Body of pancreas (tissue), 4 donors: ENCODE measurements at regions not wholly inside any gene's neighbourhood (a gene's known extent, or its start where the extent isn't known, plus 50 kb on each side); places are given as distances from the start of the nearest gene placed in this dataset.

Source experiments
- ATAC-seq: fragments of 150-250 bp; one replicate; pipeline ENCODE4 v1.9.1; 2016
- DNase-seq, 4 donors: peaks; one replicate each; pipeline ENCODE4 v3.0.0-alpha.2; 2019
- H3K27ac ChIP-seq, 4 donors: fragments of 200-600 bp; sonication (generic); 1 replicate in 3 of 4; 2 replicates in 1 of 4; pipeline versions ENCODE4 v1.5.1 to v1.6.1; 2016 to 2019; ENCODE audit warnings: mild to moderate bottlenecking in 1 of 4, mixed read lengths in 1 of 4, moderate library complexity in 1 of 4
- H3K27me3 ChIP-seq, 2 donors: fragments of 200-600 bp; sonication (generic); one replicate each; pipeline ENCODE4 v1.6.0; 2016; ENCODE audit warnings: mild to moderate bottlenecking in 1 of 2
- H3K36me3 ChIP-seq, 2 donors: fragments of 200-600 bp; sonication (generic); replicated peaks in 1 of 2; 2 replicates each; pipeline ENCODE4 v1.5.1; 2016; ENCODE audit warnings: low read depth in 2 of 2; ENCODE audit not compliant: insufficient read depth in 1 of 2
- H3K4me1 ChIP-seq: fragments of 200-600 bp; sonication (generic); one replicate; pipeline ENCODE4 v1.6.0; 2016
- H3K4me3 ChIP-seq, 2 donors: fragments of 200-600 bp; sonication (generic); 1 replicate in 1 of 2; 2 replicates in 1 of 2; pipeline ENCODE4 v1.5.1; 2016 to 2019
- H3K9me3 ChIP-seq, 3 donors: fragments of 200-600 bp; sonication (generic); 1 replicate in 2 of 3; 2 replicates in 1 of 3; pipeline ENCODE4 v1.5.1; 2016
- CTCF ChIP-seq, 7 experiments: fragments of 450-650 bp in 4 of 7; fragments of 200-600 bp in 3 of 7; sonication (generic) in 3 of 7; IDR thresholded peaks; one replicate each; pipeline ENCODE4 v1.5.1; 2016 to 2019; ENCODE audit warnings: antibody characterized with exemption in 7 of 7
- POLR2A ChIP-seq, 3 donors: fragments of 450-650 bp; IDR thresholded peaks; one replicate each; pipeline ENCODE4 v1.6.1; 2016; ENCODE audit warnings: antibody characterized with exemption in 3 of 3, mild to moderate bottlenecking in 2 of 3
- WGBS, 2 donors: methylation state at CpG; one replicate each; pipeline ENCODE4 v1.1.5; 2017; 5-methylcytosine and 5-hydroxymethylcytosine counted together
- intact Hi-C: fragments of 100-400 bp; cut with DNase I; formaldehyde crosslinking; loops from one replicate; pipeline ENCODE4 v1.15.1; 2023

DNA sequence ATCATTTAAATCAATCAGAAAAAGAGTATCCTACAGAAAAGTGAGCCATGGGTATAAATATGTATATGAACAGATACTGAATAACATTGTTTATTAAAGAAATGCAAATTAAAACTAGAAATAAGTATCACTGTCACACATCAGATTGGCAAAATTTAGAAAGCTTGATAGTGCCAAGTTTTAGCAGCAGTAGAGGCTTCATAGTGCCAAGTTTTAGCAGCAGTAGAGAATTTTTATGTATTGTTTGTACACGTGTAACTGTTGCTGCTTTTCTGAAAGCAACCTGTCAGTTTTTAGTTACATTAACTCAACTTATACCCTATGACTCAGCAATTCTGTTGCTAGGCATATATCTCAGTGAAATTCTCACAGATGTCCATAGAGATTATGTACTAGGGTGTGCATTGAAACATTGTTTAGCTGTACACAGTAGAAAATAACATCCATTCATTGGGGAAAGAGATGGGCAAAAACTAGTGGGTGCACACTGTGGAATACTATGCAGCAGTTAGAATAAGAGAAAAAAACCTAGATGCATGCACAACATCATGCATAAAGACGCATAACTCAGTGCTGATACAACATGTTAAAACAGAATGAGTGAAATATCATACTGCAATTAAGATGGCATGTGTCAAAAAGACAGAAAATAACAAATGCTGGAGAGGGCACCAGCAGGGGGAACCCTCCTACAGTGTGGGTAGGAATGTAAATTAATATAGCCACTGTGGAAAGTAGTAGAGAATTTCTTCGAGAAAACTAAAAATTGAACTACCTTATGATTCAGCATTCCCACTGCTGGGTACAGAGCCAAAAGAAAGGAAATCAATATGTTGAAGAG, 294.5 kb upstream of the NT5C1B start:
- TF ChIP-seq POLR2A (IDR thresholded peaks at IDR 0.05) (no peak), CTCF (IDR thresholded peaks at IDR 0.05) (peak; percentile 11 to 61 (median 49))
- ATAC-seq (no peak), DNase-seq (peak; percentile 20 to 50 (median 38))
- Histone ChIP-seq H3K27me3 (no peaks in the 10 kb centered on the region), H3K27ac (no peak overlapping the region), H3K4me3 (no peak overlapping the region), H3K4me1 (no peaks in the 10 kb centered on the region), H3K9me3 (no peaks in the 10 kb centered on the region), H3K36me3 (no peaks in the 10 kb centered on the region)
- intact Hi-C loops: no loop called here
- WGBS, 2 donors: 43 to 46% methylated on average over 3 of the region's 3 CpGs

GRCh38 chr2:18871430-18871829, 282.1 kb upstream of the NT5C1B start:
- Histone ChIP-seq H3K36me3 (no peaks in the 10 kb centered on the region), H3K27me3 (no peaks in the 10 kb centered on the region), H3K27ac (no peak overlapping the region), H3K4me1 (no peaks in the 10 kb centered on the region), H3K9me3 (no peaks in the 10 kb centered on the region), H3K4me3 (no peak overlapping the region)
- DNase-seq: no peak
- TF ChIP-seq POLR2A (IDR thresholded peaks at IDR 0.05) (no peak), CTCF (IDR thresholded peaks at IDR 0.05) (no peak)
- ATAC-seq: no peak
- 89 to 100% methylated on average over 2 of the region's 2 CpGs for WGBS, 2 donors
- intact Hi-C loops: no loop called here

DNA sequence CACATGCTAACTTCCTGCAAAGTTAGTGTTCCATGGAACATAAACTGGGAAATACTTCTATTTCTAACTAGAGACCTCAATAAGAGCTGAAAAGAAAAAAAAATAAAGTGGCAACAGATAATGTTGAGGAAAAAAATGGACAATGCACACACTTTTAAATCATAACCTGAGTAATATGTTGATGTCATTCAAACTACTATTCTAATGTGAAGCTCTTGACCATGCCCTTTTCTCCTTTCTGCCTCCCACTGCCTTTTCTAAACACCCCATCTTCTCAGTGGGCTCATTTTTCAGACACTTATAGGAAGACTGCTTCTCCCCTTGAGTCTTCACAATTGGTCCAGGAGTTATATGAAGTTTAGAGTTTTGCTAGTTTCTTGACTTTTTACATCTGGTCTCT, 280.9 kb upstream of the NT5C1B start:
- DNase-seq: no peak
- no peaks in the 10 kb centered on the region for H3K4me1 ChIP-seq
- no peak overlapping the region for H3K27ac ChIP-seq
- H3K36me3 ChIP-seq: no peaks in the 10 kb centered on the region
- no peak overlapping the region for H3K4me3 ChIP-seq
- H3K9me3 ChIP-seq: no peaks in the 10 kb centered on the region
- TF ChIP-seq POLR2A (IDR thresholded peaks at IDR 0.05) (no peak), CTCF (IDR thresholded peaks at IDR 0.05) (no peak)
- no peaks in the 10 kb centered on the region for H3K27me3 ChIP-seq
- intact Hi-C loops: no loop called here
- ATAC-seq: no peak

GRCh38 chr2:18861951-18862350, 272.6 kb upstream of the NT5C1B start:
- no peak overlapping the region for H3K4me3 ChIP-seq
- no peaks in the 10 kb centered on the region for H3K36me3 ChIP-seq
- no peak overlapping the region for H3K27ac ChIP-seq
- ATAC-seq (no peak), DNase-seq (no peak)
- H3K27me3 ChIP-seq: no peaks in the 10 kb centered on the region
- intact Hi-C loops: no loop called here
- H3K9me3 ChIP-seq: no peaks in the 10 kb centered on the region
- no peaks in the 10 kb centered on the region for H3K4me1 ChIP-seq
- TF ChIP-seq CTCF (IDR thresholded peaks at IDR 0.05): no peak
- TF ChIP-seq POLR2A (IDR thresholded peaks at IDR 0.05): no peak

GRCh38 chr2:18860179-18860578, 270.8 kb upstream of the NT5C1B start:
- TF ChIP-seq POLR2A (IDR thresholded peaks at IDR 0.05) (no peak), CTCF (IDR thresholded peaks at IDR 0.05) (no peak)
- no peaks in the 10 kb centered on the region for H3K4me1 ChIP-seq
- DNase-seq (no peak), ATAC-seq (no peak)
- H3K36me3 ChIP-seq: no peaks in the 10 kb centered on the region
- no peaks in the 10 kb centered on the region for H3K9me3 ChIP-seq
- H3K27ac ChIP-seq: no peak overlapping the region
- intact Hi-C loops: no loop called here
- H3K27me3 ChIP-seq: no peaks in the 10 kb centered on the region
- no peak overlapping the region for H3K4me3 ChIP-seq
